ENCODE measurements at regions not wholly inside any gene's neighbourhood (a gene's known extent, or its start where the extent isn't known, plus 50 kb on each side); places are given as distances from the start of the nearest gene placed in this dataset.

GRCh38 chrX:108795240-108795639 lies 58.9 kb upstream of the IRS4 start:
- no peak for DNase-seq

All from NCI-H1417 (cell line).